AG09319 (cell line): ENCODE measurements at regions not wholly inside any gene's neighbourhood (a gene's known extent, or its start where the extent isn't known, plus 50 kb on each side); places are given as distances from the start of the nearest gene placed in this dataset.

ENCODE experiments used
- DNase-seq: peaks from one replicate; pipeline ENCODE4 v3.0.0-alpha.2; 2010; ENCODE audit warnings: low read depth; ENCODE audit errors: extremely low read depth
- CTCF ChIP-seq: IDR thresholded peaks from 2 replicates; pipeline ENCODE4 v1.5.1; 2011; ENCODE audit warnings: low read depth, mild to moderate bottlenecking, inconsistent platforms, low read length, moderate library complexity

DNA sequence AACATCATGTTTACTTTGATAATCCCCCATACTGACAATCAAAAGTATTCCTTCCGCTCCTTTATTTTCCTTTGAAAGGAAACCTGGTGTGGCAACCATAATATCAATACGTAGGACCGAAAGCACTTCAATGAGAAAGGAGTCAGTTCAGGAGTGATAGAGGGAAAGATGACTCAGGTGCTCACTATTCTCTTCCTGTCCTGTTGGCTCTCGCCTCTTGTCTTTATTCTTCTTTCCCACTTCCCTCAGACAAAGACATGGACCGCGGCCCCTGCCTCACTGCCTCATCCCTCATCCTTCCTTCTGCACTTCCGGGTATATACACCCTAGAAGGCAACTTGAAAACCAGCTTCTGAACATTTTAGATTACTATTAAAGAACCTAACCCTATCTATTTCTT is 49.8 kb upstream of the TNIP3 start:
- no peak for TF ChIP-seq CTCF
- no peak for DNase-seq
